Right lobe of liver (tissue), 4 donors: ENCODE measurements at regions not wholly inside any gene's neighbourhood (a gene's known extent, or its start where the extent isn't known, plus 50 kb on each side); places are given as distances from the start of the nearest gene placed in this dataset.

Source experiments
- CTCF ChIP-seq, 4 donors: fragments of 200-600 bp in 3 of 4; fragments of 450-650 bp in 1 of 4; IDR thresholded peaks; one replicate each; pipeline versions ENCODE4 v1.5.1 to v1.8.0; 2016 to 2022; ENCODE audit warnings: antibody characterized with exemption in 4 of 4, mild to moderate bottlenecking in 2 of 4
- POLR2A ChIP-seq: fragments of 450-650 bp; IDR thresholded peaks from one replicate; pipeline ENCODE4 v1.6.1; 2017; ENCODE audit warnings: antibody characterized with exemption, mild to moderate bottlenecking
- donor health status: DM: no; HTN: no; CAD: no.
- donor health status: DM: no; HTN: no; CAD: no.
- donor health status: DM: no; HTN: yes; CAD: no.

DNA sequence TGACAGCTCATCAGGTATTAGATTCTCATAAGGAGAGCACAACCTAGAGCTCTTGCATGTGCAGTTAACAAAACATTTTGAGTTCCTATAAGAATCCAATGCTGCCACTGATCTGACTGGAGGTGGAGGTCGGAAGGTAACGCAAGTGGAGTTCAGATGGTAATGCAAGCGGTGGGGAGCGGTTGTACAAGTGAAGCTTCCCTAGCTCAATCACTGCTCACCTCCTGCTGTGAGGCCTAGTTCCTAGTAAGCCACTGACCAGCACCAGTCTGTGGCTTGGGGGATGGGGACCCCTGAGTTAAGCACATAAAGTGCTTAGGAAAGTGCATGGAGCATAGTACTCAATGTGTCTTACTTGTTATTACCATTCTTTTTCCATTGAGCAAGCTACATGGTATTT, 983.2 kb upstream of the IGFBP7 start:
- TF ChIP-seq CTCF (IDR thresholded peaks at IDR 0.05) (no peak), POLR2A (no peak)
